ENCODE measurements at regions not wholly inside any gene's neighbourhood (a gene's known extent, or its start where the extent isn't known, plus 50 kb on each side); places are given as distances from the start of the nearest gene placed in this dataset.

DNA sequence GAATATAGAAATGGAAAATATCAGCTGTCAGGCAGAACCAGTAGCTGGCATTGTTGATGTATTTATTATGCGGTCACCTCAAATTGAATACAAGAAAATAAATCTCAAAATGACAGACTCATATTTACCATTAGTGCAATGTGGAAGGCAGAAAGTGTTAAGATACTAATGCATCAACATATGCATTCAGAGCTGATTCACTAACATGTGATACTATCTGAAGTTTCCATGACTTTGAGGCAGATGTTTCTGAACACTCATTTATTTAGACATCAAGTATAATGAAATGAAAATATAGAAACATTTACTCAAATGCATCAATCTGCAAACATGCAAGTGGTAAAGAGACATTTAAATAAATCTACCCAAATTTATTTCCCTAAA lies 474.2 kb upstream of the SLC10A2 start:
- no peaks in the 10 kb centered on the region for H3K4me1 ChIP-seq (ENCODE audit: control insufficient read depth, low read depth, low read length)
- peaks cover 19% of the 10 kb centered on the region for H3K9me3 ChIP-seq (ENCODE audit: control insufficient read depth, low read depth, low read length)
- H3K9ac ChIP-seq (ENCODE audit: low read length), result no peak overlapping the region
- no peaks in the 10 kb centered on the region for H3K27me3 ChIP-seq (ENCODE audit: control insufficient read depth, insufficient read depth, low read length)
- H3K4me3 ChIP-seq (ENCODE audit: low read length), result no peak overlapping the region
- H3K27ac ChIP-seq (ENCODE audit: low read length), result no peak overlapping the region
- no peaks in the 10 kb centered on the region for H3K36me3 ChIP-seq (ENCODE audit: control insufficient read depth, low read depth, low read length)

- Histone ChIP-seq H3K9ac (ENCODE audit: low read length) (no peak overlapping the region), H3K9me3 (ENCODE audit: control insufficient read depth, low read depth, low read length) (peaks cover 18% of the 10 kb centered on the region), H3K27ac (ENCODE audit: low read length) (no peak overlapping the region), H3K27me3 (ENCODE audit: control insufficient read depth, insufficient read depth, low read length) (no peaks in the 10 kb centered on the region), H3K4me3 (ENCODE audit: low read length) (no peak overlapping the region), H3K36me3 (ENCODE audit: control insufficient read depth, low read depth, low read length) (no peaks in the 10 kb centered on the region), H3K4me1 (ENCODE audit: control insufficient read depth, low read depth, low read length) (no peaks in the 10 kb centered on the region)
Measured at GRCh38 chr13:103539721-103540381, 473.6 kb upstream of the SLC10A2 start.

GRCh38 chr13:103539265-103539664 lies 473.0 kb upstream of the SLC10A2 start:
- Histone ChIP-seq H3K27ac (ENCODE audit: low read length) (no peak overlapping the region), H3K9ac (ENCODE audit: low read length) (no peak overlapping the region), H3K4me3 (ENCODE audit: low read length) (no peak overlapping the region), H3K27me3 (ENCODE audit: control insufficient read depth, insufficient read depth, low read length) (no peaks in the 10 kb centered on the region), H3K9me3 (ENCODE audit: control insufficient read depth, low read depth, low read length) (peaks cover 13% of the 10 kb centered on the region), H3K36me3 (ENCODE audit: control insufficient read depth, low read depth, low read length) (no peaks in the 10 kb centered on the region), H3K4me1 (ENCODE audit: control insufficient read depth, low read depth, low read length) (no peaks in the 10 kb centered on the region)

DNA sequence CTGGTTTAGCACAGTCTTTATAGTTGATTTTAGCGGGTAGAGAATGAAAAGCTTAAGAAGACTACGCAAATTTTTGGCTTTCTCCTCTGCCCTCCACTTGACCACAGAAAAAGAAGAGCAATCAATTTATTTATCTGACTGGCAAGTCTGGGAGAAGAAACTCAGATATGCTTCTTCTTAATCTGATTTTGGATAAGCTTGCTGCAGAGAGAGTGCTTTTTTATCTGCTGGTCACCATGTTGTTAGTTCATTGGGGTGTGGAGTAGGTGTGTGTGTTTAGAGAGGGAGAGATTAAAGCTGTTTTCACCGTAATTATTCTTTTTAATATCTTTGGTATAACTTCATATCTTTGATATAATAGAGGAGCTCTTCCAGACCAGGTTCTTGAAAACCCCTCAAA lies 471.4 kb upstream of the SLC10A2 start:
- no peak overlapping the region for H3K4me3 ChIP-seq (ENCODE audit: low read length)
- no peak overlapping the region for H3K27ac ChIP-seq (ENCODE audit: low read length)
- no peaks in the 10 kb centered on the region for H3K27me3 ChIP-seq (ENCODE audit: control insufficient read depth, insufficient read depth, low read length)

DNA sequence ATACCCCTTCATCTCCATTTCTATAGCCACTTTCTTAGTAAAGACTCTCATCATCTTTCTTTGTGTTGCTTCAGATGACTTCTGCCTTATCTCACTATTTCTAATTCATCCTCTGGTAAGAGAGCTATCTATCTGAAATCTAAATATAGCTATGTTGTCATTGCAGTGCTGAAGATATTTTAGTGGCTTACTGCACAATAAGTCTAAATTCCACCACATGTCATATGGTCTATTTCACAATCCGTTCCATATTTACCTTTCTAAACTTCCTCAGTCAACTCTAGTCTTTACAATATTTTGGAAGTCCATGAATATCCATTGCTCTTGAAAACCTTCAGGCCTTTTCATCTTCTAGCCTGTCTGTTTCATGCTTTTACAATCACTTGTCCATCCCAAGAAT lies 465.1 kb upstream of the SLC10A2 start:
- Histone ChIP-seq H3K4me3 (ENCODE audit: low read length) (no peak overlapping the region), H3K9me3 (ENCODE audit: control insufficient read depth, low read depth, low read length) (no peaks in the 10 kb centered on the region), H3K27ac (ENCODE audit: low read length) (no peak overlapping the region)

More for the DNA sequence above, 471.4 kb upstream of the SLC10A2 start:
- H3K36me3 ChIP-seq (ENCODE audit: control insufficient read depth, low read depth, low read length), result no peaks in the 10 kb centered on the region
- no peaks in the 10 kb centered on the region for H3K4me1 ChIP-seq (ENCODE audit: control insufficient read depth, low read depth, low read length)
- no peak overlapping the region for H3K9ac ChIP-seq (ENCODE audit: low read length)
- peaks cover under 1% of the 10 kb centered on the region for H3K9me3 ChIP-seq (ENCODE audit: control insufficient read depth, low read depth, low read length)

DNA sequence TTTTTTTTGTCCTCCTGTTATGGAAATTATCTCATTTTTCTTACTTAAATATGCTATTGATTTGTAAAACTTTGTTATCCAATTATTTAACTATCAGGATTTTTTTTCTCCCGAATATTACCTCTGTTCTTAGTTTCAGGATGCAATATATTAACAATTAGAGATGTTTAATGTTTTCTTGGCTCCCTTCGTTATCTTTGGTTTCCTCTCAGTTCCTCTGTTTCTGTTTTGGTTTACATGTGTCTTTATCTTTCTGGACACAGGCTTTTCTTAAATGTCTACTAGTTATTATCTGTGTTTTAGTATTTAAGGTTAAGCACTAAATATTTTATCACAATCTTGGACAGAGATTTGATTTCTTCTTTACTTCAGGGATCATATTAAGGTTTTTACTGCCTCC lies 462.2 kb upstream of the SLC10A2 start:
- Histone ChIP-seq H3K9me3 (ENCODE audit: control insufficient read depth, low read depth, low read length) (no peaks in the 10 kb centered on the region), H3K36me3 (ENCODE audit: control insufficient read depth, low read depth, low read length) (no peaks in the 10 kb centered on the region), H3K4me3 (ENCODE audit: low read length) (no peak overlapping the region), H3K27me3 (ENCODE audit: control insufficient read depth, insufficient read depth, low read length) (no peaks in the 10 kb centered on the region), H3K4me1 (ENCODE audit: control insufficient read depth, low read depth, low read length) (no peaks in the 10 kb centered on the region), H3K9ac (ENCODE audit: low read length) (no peak overlapping the region), H3K27ac (ENCODE audit: low read length) (no peak overlapping the region)

More for the DNA sequence above, 465.1 kb upstream of the SLC10A2 start:
- Histone ChIP-seq H3K27me3 (ENCODE audit: control insufficient read depth, insufficient read depth, low read length) (no peaks in the 10 kb centered on the region), H3K36me3 (ENCODE audit: control insufficient read depth, low read depth, low read length) (no peaks in the 10 kb centered on the region), H3K9ac (ENCODE audit: low read length) (no peak overlapping the region), H3K4me1 (ENCODE audit: control insufficient read depth, low read depth, low read length) (no peaks in the 10 kb centered on the region)

DNA sequence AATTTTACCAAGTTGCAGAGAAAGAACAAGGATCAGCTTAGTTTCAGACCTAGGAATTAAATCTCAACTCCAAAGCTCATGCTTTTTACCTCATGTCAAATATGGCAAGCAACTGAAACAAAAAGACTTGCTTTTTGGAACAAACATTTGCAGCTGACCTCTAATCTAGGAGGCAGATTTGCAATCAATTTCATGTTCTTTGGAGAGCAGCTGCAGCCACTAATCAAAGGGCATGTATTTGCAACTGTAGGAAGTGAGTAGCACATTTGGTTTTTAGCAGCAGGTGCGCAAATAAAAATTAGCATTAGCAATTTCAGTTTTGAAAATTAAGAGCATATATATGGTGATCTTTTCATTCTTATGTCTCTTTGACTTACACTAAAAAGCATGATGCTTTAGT lies 459.3 kb upstream of the SLC10A2 start:
- H3K9ac ChIP-seq (ENCODE audit: low read length), result no peak overlapping the region
- H3K27me3 ChIP-seq (ENCODE audit: control insufficient read depth, insufficient read depth, low read length), result no peaks in the 10 kb centered on the region
- H3K4me1 ChIP-seq (ENCODE audit: control insufficient read depth, low read depth, low read length), result no peaks in the 10 kb centered on the region
- no peak overlapping the region for H3K27ac ChIP-seq (ENCODE audit: low read length)
- no peaks in the 10 kb centered on the region for H3K36me3 ChIP-seq (ENCODE audit: control insufficient read depth, low read depth, low read length)
- H3K4me3 ChIP-seq (ENCODE audit: low read length), result no peak overlapping the region
- H3K9me3 ChIP-seq (ENCODE audit: control insufficient read depth, low read depth, low read length), result no peaks in the 10 kb centered on the region

DNA sequence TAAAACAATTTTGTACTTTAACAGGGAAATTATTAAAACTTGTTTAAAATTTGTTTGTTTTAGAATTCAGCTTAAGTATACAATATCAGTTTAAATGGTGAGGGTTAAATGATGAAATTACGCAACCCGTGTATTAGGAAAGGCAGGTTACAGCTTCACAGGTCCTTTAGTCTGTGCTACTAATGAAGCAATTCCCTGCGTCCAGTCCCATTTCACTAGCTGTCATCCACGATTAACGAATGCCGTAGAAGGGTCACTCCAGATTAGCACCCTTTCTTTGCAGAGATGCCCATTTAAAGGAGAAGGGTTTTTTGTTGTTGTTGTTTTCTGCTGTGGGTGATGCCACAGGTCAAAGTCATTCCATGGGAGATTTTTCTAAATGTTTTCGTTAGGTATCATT lies 457.6 kb upstream of the SLC10A2 start:
- Histone ChIP-seq H3K9ac (ENCODE audit: low read length) (no peak overlapping the region), H3K9me3 (ENCODE audit: control insufficient read depth, low read depth, low read length) (no peaks in the 10 kb centered on the region), H3K4me3 (ENCODE audit: low read length) (no peak overlapping the region), H3K4me1 (ENCODE audit: control insufficient read depth, low read depth, low read length) (no peaks in the 10 kb centered on the region), H3K27me3 (ENCODE audit: control insufficient read depth, insufficient read depth, low read length) (no peaks in the 10 kb centered on the region), H3K27ac (ENCODE audit: low read length) (no peak overlapping the region), H3K36me3 (ENCODE audit: control insufficient read depth, low read depth, low read length) (no peaks in the 10 kb centered on the region)

GRCh38 chr13:103521532-103521931 lies 455.3 kb upstream of the SLC10A2 start:
- no peak overlapping the region for H3K4me3 ChIP-seq (ENCODE audit: low read length)
- H3K9ac ChIP-seq (ENCODE audit: low read length), result no peak overlapping the region
- no peaks in the 10 kb centered on the region for H3K27me3 ChIP-seq (ENCODE audit: control insufficient read depth, insufficient read depth, low read length)
- H3K9me3 ChIP-seq (ENCODE audit: control insufficient read depth, low read depth, low read length), result no peaks in the 10 kb centered on the region
- H3K27ac ChIP-seq (ENCODE audit: low read length), result no peak overlapping the region
- no peaks in the 10 kb centered on the region for H3K36me3 ChIP-seq (ENCODE audit: control insufficient read depth, low read depth, low read length)
- H3K4me1 ChIP-seq (ENCODE audit: control insufficient read depth, low read depth, low read length), result peaks cover 1% of the 10 kb centered on the region

- no peak overlapping the region for H3K27ac ChIP-seq (ENCODE audit: low read length)
- no peaks in the 10 kb centered on the region for H3K36me3 ChIP-seq (ENCODE audit: control insufficient read depth, low read depth, low read length)
- peaks cover 8% of the 10 kb centered on the region for H3K4me1 ChIP-seq (ENCODE audit: control insufficient read depth, low read depth, low read length)
- H3K9me3 ChIP-seq (ENCODE audit: control insufficient read depth, low read depth, low read length), result no peaks in the 10 kb centered on the region
- H3K27me3 ChIP-seq (ENCODE audit: control insufficient read depth, insufficient read depth, low read length), result no peaks in the 10 kb centered on the region
- no peak overlapping the region for H3K9ac ChIP-seq (ENCODE audit: low read length)
- H3K4me3 ChIP-seq (ENCODE audit: low read length), result no peak overlapping the region
Measured at GRCh38 chr13:103517768-103518102, 451.5 kb upstream of the SLC10A2 start.

DNA sequence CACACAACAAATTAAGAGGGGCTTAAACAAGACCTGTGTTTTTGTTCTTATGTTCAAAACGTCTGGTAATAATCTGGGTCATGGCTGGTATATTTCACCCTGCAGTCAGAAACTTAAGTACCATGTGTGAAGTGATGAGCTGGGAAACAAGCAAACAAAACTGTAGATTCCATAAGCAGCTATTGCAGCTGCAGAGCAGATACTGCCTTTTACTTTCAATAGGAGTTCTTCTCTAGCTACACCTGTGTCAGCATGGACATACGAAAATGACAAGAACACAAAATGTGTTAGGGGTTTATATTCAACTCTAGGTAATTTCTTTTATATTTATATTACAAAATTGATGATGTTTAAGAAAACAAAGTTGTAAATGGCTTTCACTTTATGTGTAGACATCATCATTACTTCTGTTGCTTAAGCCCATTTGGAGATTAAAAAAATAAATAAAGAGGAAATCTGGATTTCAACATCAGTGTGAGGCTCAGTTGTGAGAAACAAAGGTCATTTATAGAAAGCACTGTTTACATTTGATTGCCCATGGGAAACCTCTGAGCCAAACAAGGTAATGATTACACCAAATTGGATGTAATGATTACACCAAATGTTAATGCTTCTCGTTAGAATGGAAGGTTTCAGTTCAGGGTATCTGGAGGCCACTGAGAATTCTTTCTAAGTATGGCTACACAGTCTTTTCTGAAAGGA lies 451.0 kb upstream of the SLC10A2 start:
- Histone ChIP-seq H3K9ac (ENCODE audit: low read length) (no peak overlapping the region), H3K27me3 (ENCODE audit: control insufficient read depth, insufficient read depth, low read length) (no peaks in the 10 kb centered on the region), H3K4me1 (ENCODE audit: control insufficient read depth, low read depth, low read length) (peaks cover 8% of the 10 kb centered on the region), H3K27ac (ENCODE audit: low read length) (no peak overlapping the region), H3K36me3 (ENCODE audit: control insufficient read depth, low read depth, low read length) (no peaks in the 10 kb centered on the region), H3K4me3 (ENCODE audit: low read length) (no peak overlapping the region), H3K9me3 (ENCODE audit: control insufficient read depth, low read depth, low read length) (no peaks in the 10 kb centered on the region)
